ENCODE measurements at regions not wholly inside any gene's neighbourhood (a gene's known extent, or its start where the extent isn't known, plus 50 kb on each side); places are given as distances from the start of the nearest gene placed in this dataset.

- no peak for DNase-seq (ENCODE audit: low spot score)
- Mint-ChIP-seq H3K36me3 (no peaks in the 10 kb centered on the region), H3K27me3 (ENCODE audit: insufficient read depth, low read depth) (peaks cover 12% of the 10 kb centered on the region)
Measured at GRCh38 chr1:30304080-30304479, 419.3 kb downstream of the MATN1 start.

GRCh38 chr1:30303387-30303786 lies 420.0 kb downstream of the MATN1 start:
- no peak overlapping the region for H3K27ac ChIP-seq
- Mint-ChIP-seq H3K36me3 (no peaks in the 10 kb centered on the region), H3K27ac (no peak overlapping the region), H3K4me3 (no peak overlapping the region), H3K9me3 (no peaks in the 10 kb centered on the region), H3K4me1 (peaks cover 3% of the 10 kb centered on the region), H3K27me3 (ENCODE audit: insufficient read depth, low read depth) (peaks cover 12% of the 10 kb centered on the region)
- H3K4me2 ChIP-seq, result no peak overlapping the region
- H3K79me2 ChIP-seq (ENCODE audit: low read depth), result no peaks in the 10 kb centered on the region
- H3K4me3 ChIP-seq, result no peak overlapping the region
- H2AFZ ChIP-seq (replicated peaks), result no peak overlapping the region
- TF ChIP-seq EZH2phosphoT487 (IDR thresholded peaks at IDR 0.05) (no peak), EZH2 (IDR thresholded peaks at IDR 0.05) (no peak)
- TF ChIP-seq, protein P1, sequence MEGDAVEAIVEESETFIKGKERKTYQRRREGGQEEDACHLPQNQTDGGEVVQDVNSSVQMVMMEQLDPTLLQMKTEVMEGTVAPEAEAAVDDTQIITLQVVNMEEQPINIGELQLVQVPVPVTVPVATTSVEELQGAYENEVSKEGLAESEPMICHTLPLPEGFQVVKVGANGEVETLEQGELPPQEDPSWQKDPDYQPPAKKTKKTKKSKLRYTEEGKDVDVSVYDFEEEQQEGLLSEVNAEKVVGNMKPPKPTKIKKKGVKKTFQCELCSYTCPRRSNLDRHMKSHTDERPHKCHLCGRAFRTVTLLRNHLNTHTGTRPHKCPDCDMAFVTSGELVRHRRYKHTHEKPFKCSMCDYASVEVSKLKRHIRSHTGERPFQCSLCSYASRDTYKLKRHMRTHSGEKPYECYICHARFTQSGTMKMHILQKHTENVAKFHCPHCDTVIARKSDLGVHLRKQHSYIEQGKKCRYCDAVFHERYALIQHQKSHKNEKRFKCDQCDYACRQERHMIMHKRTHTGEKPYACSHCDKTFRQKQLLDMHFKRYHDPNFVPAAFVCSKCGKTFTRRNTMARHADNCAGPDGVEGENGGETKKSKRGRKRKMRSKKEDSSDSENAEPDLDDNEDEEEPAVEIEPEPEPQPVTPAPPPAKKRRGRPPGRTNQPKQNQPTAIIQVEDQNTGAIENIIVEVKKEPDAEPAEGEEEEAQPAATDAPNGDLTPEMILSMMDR (IDR thresholded peaks at IDR 0.05), result no peak
- no peaks in the 10 kb centered on the region for H3K36me3 ChIP-seq
- no peaks in the 10 kb centered on the region for H3F3A ChIP-seq (ENCODE audit: low read depth)
- H4K20me1 ChIP-seq (ENCODE audit: low read depth), result no peaks in the 10 kb centered on the region
- H3K4me1 ChIP-seq, result no peaks in the 10 kb centered on the region
- no peaks in the 10 kb centered on the region for H3K27me3 ChIP-seq
- no peak overlapping the region for H3K9ac ChIP-seq
- peaks cover 1% of the 10 kb centered on the region for H3K9me3 ChIP-seq (ENCODE audit: low read depth)
- DNase-seq (ENCODE audit: low spot score), result no peak

More at GRCh38 chr1:30304080-30304479, 419.3 kb downstream of the MATN1 start:
- Histone ChIP-seq H3K4me2 (no peak overlapping the region), H4K20me1 (ENCODE audit: low read depth) (no peaks in the 10 kb centered on the region), H3F3A (ENCODE audit: low read depth) (no peaks in the 10 kb centered on the region), H3K9ac (no peak overlapping the region), H2AFZ (replicated peaks) (no peak overlapping the region), H3K36me3 (no peaks in the 10 kb centered on the region), H3K4me3 (no peak overlapping the region), H3K4me1 (no peaks in the 10 kb centered on the region), H3K27ac (no peak overlapping the region), H3K9me3 (ENCODE audit: low read depth) (no peaks in the 10 kb centered on the region), H3K27me3 (no peaks in the 10 kb centered on the region), H3K79me2 (ENCODE audit: low read depth) (no peaks in the 10 kb centered on the region)
- Mint-ChIP-seq H3K4me1 (peaks cover 3% of the 10 kb centered on the region), H3K4me3 (no peak overlapping the region), H3K9me3 (no peaks in the 10 kb centered on the region), H3K27ac (no peak overlapping the region)
- TF ChIP-seq, protein P1 (IDR thresholded peaks at IDR 0.05), result no peak
- no peak for TF ChIP-seq EZH2phosphoT487 (IDR thresholded peaks at IDR 0.05)
- no peak for TF ChIP-seq EZH2 (IDR thresholded peaks at IDR 0.05)

- Histone ChIP-seq H3K36me3 (no peaks in the 10 kb centered on the region), H4K20me1 (ENCODE audit: low read depth) (no peaks in the 10 kb centered on the region), H3K9ac (no peak overlapping the region), H2AFZ (replicated peaks) (no peak overlapping the region), H3K27ac (no peak overlapping the region), H3K79me2 (ENCODE audit: low read depth) (no peaks in the 10 kb centered on the region), H3K4me3 (no peak overlapping the region), H3K9me3 (ENCODE audit: low read depth) (peaks cover 4% of the 10 kb centered on the region), H3F3A (ENCODE audit: low read depth) (no peaks in the 10 kb centered on the region), H3K4me2 (no peak overlapping the region), H3K27me3 (no peaks in the 10 kb centered on the region), H3K4me1 (no peaks in the 10 kb centered on the region)
- DNase-seq (ENCODE audit: low spot score), result no peak
- Mint-ChIP-seq H3K4me3 (no peak overlapping the region), H3K36me3 (no peaks in the 10 kb centered on the region), H3K27ac (no peak overlapping the region), H3K27me3 (ENCODE audit: insufficient read depth, low read depth) (peaks cover 12% of the 10 kb centered on the region), H3K4me1 (peaks cover 3% of the 10 kb centered on the region), H3K9me3 (peaks cover under 1% of the 10 kb centered on the region)
- TF ChIP-seq, protein P1 (IDR thresholded peaks at IDR 0.05), result no peak
- no peak for TF ChIP-seq EZH2 (IDR thresholded peaks at IDR 0.05)
Measured at GRCh38 chr1:30302858-30303257, 420.5 kb downstream of the MATN1 start.

Data from neural progenitor cell (in vitro differentiated cells).